ACHN (cell line): ENCODE measurements at regions not wholly inside any gene's neighbourhood (a gene's known extent, or its start where the extent isn't known, plus 50 kb on each side); places are given as distances from the start of the nearest gene placed in this dataset.

ENCODE experiments used
- DNase-seq: peaks from one replicate; pipeline ENCODE4 v3.0.0-alpha.2; 2015
- in situ Hi-C: cut with HindIII; loops from 2 replicates; pipeline ENCODE4 v1.10.0; 2017; ENCODE audit warnings: low sequenced_read_pairs, low pct_ligation_motif_present, low pct_unique_long_range_greater_than_20kb

GRCh38 chr3:170719300-170719699, 133.4 kb upstream of the SLC7A14 start:
- no peak for DNase-seq
- in situ Hi-C loops: no loop called here

GRCh38 chr3:170718848-170719247, 133.0 kb upstream of the SLC7A14 start:
- DNase-seq: no peak
- in situ Hi-C loops: no loop called here

GRCh38 chr3:170717410-170718402, 131.8 kb upstream of the SLC7A14 start:
- in situ Hi-C loops: no loop called here
- DNase-seq: no peak

GRCh38 chr3:170716172-170716805, 130.4 kb upstream of the SLC7A14 start:
- no peak for DNase-seq
- in situ Hi-C loops: no loop called here

- DNase-seq: no peak
- in situ Hi-C loops: no loop called here
Observed at GRCh38 chr3:170714562-170715535, 129.0 kb upstream of the SLC7A14 start.

GRCh38 chr3:170714122-170714521, 128.2 kb upstream of the SLC7A14 start:
- no peak for DNase-seq
- in situ Hi-C loops: no loop called here

GRCh38 chr3:170713653-170714052, 127.8 kb upstream of the SLC7A14 start:
- in situ Hi-C loops: no loop called here
- DNase-seq: no peak

- in situ Hi-C loops: no loop called here
- no peak for DNase-seq
Observed at GRCh38 chr3:170712798-170713197, 126.9 kb upstream of the SLC7A14 start.

GRCh38 chr3:170712336-170712735, 126.5 kb upstream of the SLC7A14 start:
- in situ Hi-C loops: no loop called here
- DNase-seq: no peak

GRCh38 chr3:170711786-170712185, 125.9 kb upstream of the SLC7A14 start:
- in situ Hi-C loops: no loop called here
- no peak for DNase-seq

GRCh38 chr3:170709046-170709445, 123.2 kb upstream of the SLC7A14 start:
- no peak for DNase-seq
- in situ Hi-C loops: no loop called here

GRCh38 chr3:170707899-170708298, 122.0 kb upstream of the SLC7A14 start:
- no peak for DNase-seq
- in situ Hi-C loops: no loop called here

GRCh38 chr3:170705131-170705530, 119.3 kb upstream of the SLC7A14 start:
- in situ Hi-C loops: no loop called here
- no peak for DNase-seq

- no peak for DNase-seq
- in situ Hi-C loops: no loop called here
Observed at GRCh38 chr3:170703121-170703588, 117.3 kb upstream of the SLC7A14 start.

- DNase-seq: no peak
- in situ Hi-C loops: no loop called here
Observed at GRCh38 chr3:170701696-170702678, 116.1 kb upstream of the SLC7A14 start.

- no peak for DNase-seq
- in situ Hi-C loops: no loop called here
Observed at GRCh38 chr3:170700054-170700404, 114.2 kb upstream of the SLC7A14 start.

- in situ Hi-C loops: no loop called here
Observed at GRCh38 chr3:170699158-170700053, 113.5 kb upstream of the SLC7A14 start.

More at GRCh38 chr3:170699158-170700053, 113.5 kb upstream of the SLC7A14 start:
- no peak for DNase-seq
